Liver (tissue), 7 donors: ENCODE measurements at regions not wholly inside any gene's neighbourhood (a gene's known extent, or its start where the extent isn't known, plus 50 kb on each side); places are given as distances from the start of the nearest gene placed in this dataset.

ENCODE experiments used
- DNase-seq: peaks from one replicate; pipeline ENCODE4 v3.0.0-alpha.2; 2017; ENCODE audit warnings: low spot score
- H3K27ac ChIP-seq, 2 donors: one replicate each; pipeline ENCODE4 v1.7.0; 2013; ENCODE audit warnings: inconsistent platforms in 2 of 2, low read length in 2 of 2, control low read depth in 1 of 2, low read depth in 1 of 2, mild to moderate bottlenecking in 1 of 2
- H3K27me3 ChIP-seq, 4 donors: one replicate each; pipeline versions ENCODE4 v1.6.1 to v1.7.0; 2013; ENCODE audit warnings: low read length in 3 of 4, inconsistent platforms in 1 of 4, mild to moderate bottlenecking in 1 of 4, moderate library complexity in 1 of 4; ENCODE audit not compliant: control insufficient read depth in 4 of 4, insufficient read depth in 4 of 4
- H3K36me3 ChIP-seq, 4 donors: one replicate each; pipeline versions ENCODE4 v1.6.1 to v1.7.0; 2013; ENCODE audit warnings: low read length in 3 of 4, mild to moderate bottlenecking in 3 of 4, low read depth in 1 of 4, moderate library complexity in 1 of 4; ENCODE audit not compliant: control insufficient read depth in 4 of 4, insufficient read depth in 3 of 4
- H3K4me1 ChIP-seq, 4 donors: one replicate each; pipeline versions ENCODE4 v1.6.1 to v1.7.0; 2013; ENCODE audit warnings: low read length in 3 of 4, mild to moderate bottlenecking in 3 of 4, moderate library complexity in 1 of 4; ENCODE audit not compliant: control insufficient read depth in 4 of 4, insufficient read depth in 4 of 4
- H3K4me3 ChIP-seq, 3 donors: one replicate each; pipeline versions ENCODE4 v1.6.1 to v1.7.0; 2013; ENCODE audit warnings: low read length in 3 of 3, control low read depth in 1 of 3, low read depth in 1 of 3, mild to moderate bottlenecking in 1 of 3
- H3K9ac ChIP-seq, 2 donors: one replicate each; pipeline ENCODE4 v1.7.0; 2013; ENCODE audit warnings: low read length in 2 of 2, mild to moderate bottlenecking in 2 of 2, moderate library complexity in 2 of 2, control low read depth in 1 of 2, low read depth in 1 of 2
- H3K9me3 ChIP-seq, 4 donors: one replicate each; pipeline versions ENCODE4 v1.6.1 to v1.7.0; 2013; ENCODE audit warnings: low read length in 3 of 4; ENCODE audit not compliant: control insufficient read depth in 4 of 4
- ATF3 ChIP-seq: IDR thresholded peaks from 2 replicates; pipeline ENCODE4 v1.6.1; 2016; ENCODE audit warnings: antibody characterized with exemption
- EGR1 ChIP-seq, 2 donors: IDR thresholded peaks; 2 replicates each; pipeline ENCODE4 v1.6.1; 2016 to 2018; ENCODE audit warnings: antibody characterized with exemption in 2 of 2, low read depth in 2 of 2
- FOXA1 ChIP-seq: IDR thresholded peaks from 2 replicates; pipeline ENCODE4 v1.6.1; 2016; ENCODE audit warnings: antibody characterized with exemption
- FOXA2 ChIP-seq: IDR thresholded peaks from 2 replicates; pipeline ENCODE4 v1.6.1; 2016; ENCODE audit warnings: antibody characterized with exemption
- HNF4A ChIP-seq, 2 donors: conservative IDR thresholded peaks; 2 replicates each; pipeline ENCODE4 v1.6.1; 2016; ENCODE audit warnings: antibody characterized with exemption in 2 of 2, mild to moderate bottlenecking in 2 of 2
- HNF4G ChIP-seq: IDR thresholded peaks from 2 replicates; pipeline ENCODE4 v1.6.1; 2016; ENCODE audit warnings: antibody characterized with exemption
- JUND ChIP-seq, 2 donors: IDR thresholded peaks; 2 replicates each; pipeline ENCODE4 v1.6.1; 2016; ENCODE audit warnings: antibody characterized with exemption in 2 of 2
- MAX ChIP-seq: IDR thresholded peaks from 2 replicates; pipeline ENCODE4 v1.6.1; 2016; ENCODE audit warnings: antibody characterized with exemption
- NR2F2 ChIP-seq: IDR thresholded peaks from 2 replicates; pipeline ENCODE4 v1.6.1; 2016; ENCODE audit warnings: antibody characterized with exemption
- RAD21 ChIP-seq, 2 donors: IDR thresholded peaks; 2 replicates each; pipeline ENCODE4 v1.6.1; 2016; ENCODE audit warnings: antibody characterized with exemption in 2 of 2, mild to moderate bottlenecking in 2 of 2
- REST ChIP-seq: IDR thresholded peaks from 2 replicates; pipeline ENCODE4 v1.6.1; 2016; ENCODE audit warnings: antibody characterized with exemption, mild to moderate bottlenecking
- YY1 ChIP-seq: IDR thresholded peaks from 2 replicates; pipeline ENCODE4 v1.6.1; 2016; ENCODE audit warnings: antibody characterized with exemption, mild to moderate bottlenecking
- ZBTB33 ChIP-seq: IDR thresholded peaks from 2 replicates; pipeline ENCODE4 v1.6.1; 2016; ENCODE audit warnings: antibody characterized with exemption
- WGBS: extraction: QIAGEN DNeasy Blood & Tissue Kit; methylation state at CpG from one replicate; pipeline ENCODE4 v1.1.7; 2013; 5-methylcytosine and 5-hydroxymethylcytosine counted together
- donor health status: healthy.
- donor health status: healthy.
- donor health status: healthy.
- donor health status: healthy.

GRCh38 chr12:114608509-114608908 lies 75.5 kb downstream of the TBX3 start:
- no peaks in the 10 kb centered on the region for H3K36me3 ChIP-seq
- 85% methylated on average over 3 of the region's 3 CpGs for WGBS
- H3K4me3 ChIP-seq = no peak overlapping the region
- H3K27ac ChIP-seq = no peak overlapping the region
- no peaks in the 10 kb centered on the region for H3K27me3 ChIP-seq
- no peaks in the 10 kb centered on the region for H3K9me3 ChIP-seq
- TF ChIP-seq ZBTB33 (no peak), EGR1 (IDR thresholded peaks at IDR 0.05; ENCODE audit: low read depth in 2 of 2) (no peak), REST (no peak), MAX (no peak), JUND (IDR thresholded peaks at IDR 0.05) (no peak), FOXA1 (no peak), RAD21 (IDR thresholded peaks at IDR 0.05) (no peak), NR2F2 (no peak), YY1 (no peak)
- peaks cover 1 to 10% (median 8%) of the 10 kb centered on the region in 4 donors for H3K4me1 ChIP-seq
- H3K9ac ChIP-seq = no peak overlapping the region
- DNase-seq = no peak

GRCh38 chr12:114605918-114606317 lies 78.1 kb downstream of the TBX3 start:
- Histone ChIP-seq H3K27ac (no peak overlapping the region), H3K9me3 (no peaks in the 10 kb centered on the region), H3K9ac (no peak overlapping the region), H3K27me3 (no peaks in the 10 kb centered on the region), H3K36me3 (no peaks in the 10 kb centered on the region), H3K4me3 (no peak overlapping the region), H3K4me1 (no peaks in the 10 kb centered on the region)
- DNase-seq = no peak
- TF ChIP-seq ZBTB33 (no peak), FOXA2 (no peak), HNF4A (conservative IDR thresholded peaks at IDR 0.05) (no peak), HNF4G (no peak), JUND (IDR thresholded peaks at IDR 0.05) (no peak), MAX (no peak), ATF3 (no peak), YY1 (no peak)
- WGBS = 93% methylated on average over 3 of the region's 3 CpGs
